ENCODE measurements at regions not wholly inside any gene's neighbourhood (a gene's known extent, or its start where the extent isn't known, plus 50 kb on each side); places are given as distances from the start of the nearest gene placed in this dataset.

GRCh38 chr18:41012194-41012593, 942.8 kb upstream of the PIK3C3 start:
- TF ChIP-seq POLR2A (IDR thresholded peaks at IDR 0.05) (no peak), EP300 (IDR thresholded peaks at IDR 0.05) (no peak), POLR2AphosphoS5 (IDR thresholded peaks at IDR 0.05) (no peak)
- TF ChIP-seq, protein P1, sequence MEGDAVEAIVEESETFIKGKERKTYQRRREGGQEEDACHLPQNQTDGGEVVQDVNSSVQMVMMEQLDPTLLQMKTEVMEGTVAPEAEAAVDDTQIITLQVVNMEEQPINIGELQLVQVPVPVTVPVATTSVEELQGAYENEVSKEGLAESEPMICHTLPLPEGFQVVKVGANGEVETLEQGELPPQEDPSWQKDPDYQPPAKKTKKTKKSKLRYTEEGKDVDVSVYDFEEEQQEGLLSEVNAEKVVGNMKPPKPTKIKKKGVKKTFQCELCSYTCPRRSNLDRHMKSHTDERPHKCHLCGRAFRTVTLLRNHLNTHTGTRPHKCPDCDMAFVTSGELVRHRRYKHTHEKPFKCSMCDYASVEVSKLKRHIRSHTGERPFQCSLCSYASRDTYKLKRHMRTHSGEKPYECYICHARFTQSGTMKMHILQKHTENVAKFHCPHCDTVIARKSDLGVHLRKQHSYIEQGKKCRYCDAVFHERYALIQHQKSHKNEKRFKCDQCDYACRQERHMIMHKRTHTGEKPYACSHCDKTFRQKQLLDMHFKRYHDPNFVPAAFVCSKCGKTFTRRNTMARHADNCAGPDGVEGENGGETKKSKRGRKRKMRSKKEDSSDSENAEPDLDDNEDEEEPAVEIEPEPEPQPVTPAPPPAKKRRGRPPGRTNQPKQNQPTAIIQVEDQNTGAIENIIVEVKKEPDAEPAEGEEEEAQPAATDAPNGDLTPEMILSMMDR (IDR thresholded peaks at IDR 0.05), result no peak
